ENCODE measurements at regions not wholly inside any gene's neighbourhood (a gene's known extent, or its start where the extent isn't known, plus 50 kb on each side); places are given as distances from the start of the nearest gene placed in this dataset.

DNA sequence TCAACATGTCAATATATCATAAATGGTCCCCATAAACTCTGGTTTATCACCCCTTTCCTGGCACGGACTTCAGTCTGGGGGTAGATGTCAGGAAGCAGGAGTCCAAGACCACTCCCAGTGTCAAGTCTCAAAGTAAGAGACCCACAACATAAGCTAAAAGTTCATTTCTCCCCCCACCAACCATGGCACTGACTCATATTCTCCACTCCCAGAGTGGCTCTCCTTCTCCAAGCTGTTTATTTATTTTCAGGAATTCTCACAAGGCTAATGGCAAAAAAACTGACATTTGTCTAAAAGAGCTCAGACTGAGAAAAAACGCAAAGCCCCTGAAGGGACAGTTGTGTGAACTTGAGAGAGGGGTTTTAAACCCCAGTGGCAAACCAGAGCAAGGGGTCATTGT is 217.0 kb downstream of the RAB28 start:
- Histone ChIP-seq H4K20me1 (ENCODE audit: insufficient read depth, low read length) (no peaks in the 10 kb centered on the region), H3K9ac (ENCODE audit: low read length) (no peak overlapping the region), H3F3A (ENCODE audit: insufficient read depth, low read length) (no peaks in the 10 kb centered on the region), H3K27me3 (replicated peaks; ENCODE audit: insufficient read depth, low read length) (no peaks in the 10 kb centered on the region), H3K4me2 (ENCODE audit: low read depth, low read length) (no peak overlapping the region), H2AFZ (ENCODE audit: low read length) (no peak overlapping the region), H3K79me2 (ENCODE audit: low read length) (no peaks in the 10 kb centered on the region), H3K4me1 (ENCODE audit: low read length) (no peaks in the 10 kb centered on the region), H3K36me3 (replicated peaks; ENCODE audit: insufficient read depth, low read length) (no peaks in the 10 kb centered on the region), H3K9me3 (replicated peaks; ENCODE audit: insufficient read depth, low read length) (no peaks in the 10 kb centered on the region), H3K9me2 (replicated peaks; ENCODE audit: insufficient read depth, low read length) (no peaks in the 10 kb centered on the region), H3K27ac (ENCODE audit: low read length) (no peak overlapping the region), H3K4me3 (ENCODE audit: low read length) (no peak overlapping the region)
- no peak for DNase-seq
- TF ChIP-seq EZH2phosphoT487 (IDR thresholded peaks at IDR 0.05; ENCODE audit: low read length) (no peak), EZH2 (optimal IDR thresholded peaks at IDR 0.05; ENCODE audit: low read depth, low read length) (no peak), CTCF (IDR thresholded peaks at IDR 0.05; ENCODE audit: low read length) (no peak)

GRCh38 chr4:13266687-13267086 is 217.5 kb downstream of the RAB28 start:
- no peaks in the 10 kb centered on the region for H3K9me2 ChIP-seq (replicated peaks; ENCODE audit: insufficient read depth, low read length)
- TF ChIP-seq CTCF (IDR thresholded peaks at IDR 0.05; ENCODE audit: low read length) (no peak), EZH2 (optimal IDR thresholded peaks at IDR 0.05; ENCODE audit: low read depth, low read length) (no peak), EZH2phosphoT487 (IDR thresholded peaks at IDR 0.05; ENCODE audit: low read length) (no peak)
- no peak overlapping the region for H2AFZ ChIP-seq (ENCODE audit: low read length)
- H3K27ac ChIP-seq (ENCODE audit: low read length) = no peak overlapping the region
- no peak for DNase-seq
- no peaks in the 10 kb centered on the region for H3K9me3 ChIP-seq (replicated peaks; ENCODE audit: insufficient read depth, low read length)
- no peaks in the 10 kb centered on the region for H3K36me3 ChIP-seq (replicated peaks; ENCODE audit: insufficient read depth, low read length)
- H4K20me1 ChIP-seq (ENCODE audit: insufficient read depth, low read length) = no peaks in the 10 kb centered on the region
- no peak overlapping the region for H3K9ac ChIP-seq (ENCODE audit: low read length)
- H3F3A ChIP-seq (ENCODE audit: insufficient read depth, low read length) = no peaks in the 10 kb centered on the region
- H3K4me1 ChIP-seq (ENCODE audit: low read length) = no peaks in the 10 kb centered on the region
- no peak overlapping the region for H3K4me2 ChIP-seq (ENCODE audit: low read depth, low read length)
- H3K4me3 ChIP-seq (ENCODE audit: low read length) = no peak overlapping the region
- H3K27me3 ChIP-seq (replicated peaks; ENCODE audit: insufficient read depth, low read length) = no peaks in the 10 kb centered on the region
- H3K79me2 ChIP-seq (ENCODE audit: low read length) = no peaks in the 10 kb centered on the region

GRCh38 chr4:13263967-13264525 is 220.1 kb downstream of the RAB28 start:
- no peaks in the 10 kb centered on the region for H3K27me3 ChIP-seq (replicated peaks; ENCODE audit: insufficient read depth, low read length)
- no peak overlapping the region for H3K27ac ChIP-seq (ENCODE audit: low read length)
- H3K9ac ChIP-seq (ENCODE audit: low read length) = no peak overlapping the region
- no peak overlapping the region for H3K4me3 ChIP-seq (ENCODE audit: low read length)
- H4K20me1 ChIP-seq (ENCODE audit: insufficient read depth, low read length) = no peaks in the 10 kb centered on the region
- H2AFZ ChIP-seq (ENCODE audit: low read length) = no peak overlapping the region
- no peaks in the 10 kb centered on the region for H3K4me1 ChIP-seq (ENCODE audit: low read length)
- H3K36me3 ChIP-seq (replicated peaks; ENCODE audit: insufficient read depth, low read length) = no peaks in the 10 kb centered on the region
- H3K79me2 ChIP-seq (ENCODE audit: low read length) = no peaks in the 10 kb centered on the region
- no peak overlapping the region for H3K4me2 ChIP-seq (ENCODE audit: low read depth, low read length)
- no peaks in the 10 kb centered on the region for H3K9me3 ChIP-seq (replicated peaks; ENCODE audit: insufficient read depth, low read length)
- no peak for DNase-seq
- TF ChIP-seq EZH2phosphoT487 (IDR thresholded peaks at IDR 0.05; ENCODE audit: low read length) = no peak
- TF ChIP-seq CTCF (IDR thresholded peaks at IDR 0.05; ENCODE audit: low read length) = no peak
- no peak for TF ChIP-seq EZH2 (optimal IDR thresholded peaks at IDR 0.05; ENCODE audit: low read depth, low read length)
- H3F3A ChIP-seq (ENCODE audit: insufficient read depth, low read length) = no peaks in the 10 kb centered on the region
- H3K9me2 ChIP-seq (replicated peaks; ENCODE audit: insufficient read depth, low read length) = no peaks in the 10 kb centered on the region
